Spleen (tissue), 7 donors: ENCODE measurements at regions not wholly inside any gene's neighbourhood (a gene's known extent, or its start where the extent isn't known, plus 50 kb on each side); places are given as distances from the start of the nearest gene placed in this dataset.

Experiments used
- POLR2AphosphoS5 ChIP-seq, 3 donors: sonication (generic); formaldehyde crosslinking; IDR thresholded peaks; one replicate each; pipeline ENCODE4 v1.5.1; 2017; ENCODE audit warnings: antibody characterized with exemption in 3 of 3
- TF ChIP-seq, protein P1 (sequence below), 11 experiments: fragments of 200-600 bp in 7 of 11; fragments of 450-650 bp in 4 of 11; sonication (generic) in 4 of 11; IDR thresholded peaks in 8 of 11; conservative IDR thresholded peaks in 3 of 11; 1 replicate in 7 of 11; 2 replicates in 4 of 11; pipeline versions ENCODE4 v1.4.0 to v1.8.0; 2016 to 2021; ENCODE audit warnings: antibody characterized with exemption in 11 of 11, inconsistent platforms in 4 of 11, mild to moderate bottlenecking in 1 of 11
- donor health status: DM: no; HTN: no; CAD: no; lungs with moderate emphysema.
- donor health status: DM: no; HTN: no; CAD: no.
- donor health status: DM: no; HTN: no; CAD: no.

DNA sequence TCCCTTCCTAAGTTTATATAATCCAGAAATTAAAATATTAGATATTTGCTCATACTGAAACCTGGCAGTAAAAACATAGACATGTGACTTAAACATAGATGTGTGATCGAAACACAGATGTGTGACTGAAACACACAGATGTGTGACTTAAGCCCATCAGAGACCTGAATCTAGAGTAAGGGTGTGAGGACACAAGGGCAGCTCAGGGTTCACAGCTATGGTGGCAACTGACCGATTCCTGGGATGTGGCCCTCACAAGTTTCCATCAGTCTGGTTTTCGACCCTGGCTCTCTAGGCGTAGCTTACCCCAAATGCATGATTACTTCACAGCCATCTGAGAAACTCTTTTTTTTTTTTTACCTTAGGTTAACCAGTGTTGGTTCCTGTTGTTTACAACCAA lies 137.0 kb downstream of the NRN1 start:
- TF ChIP-seq, protein P1, sequence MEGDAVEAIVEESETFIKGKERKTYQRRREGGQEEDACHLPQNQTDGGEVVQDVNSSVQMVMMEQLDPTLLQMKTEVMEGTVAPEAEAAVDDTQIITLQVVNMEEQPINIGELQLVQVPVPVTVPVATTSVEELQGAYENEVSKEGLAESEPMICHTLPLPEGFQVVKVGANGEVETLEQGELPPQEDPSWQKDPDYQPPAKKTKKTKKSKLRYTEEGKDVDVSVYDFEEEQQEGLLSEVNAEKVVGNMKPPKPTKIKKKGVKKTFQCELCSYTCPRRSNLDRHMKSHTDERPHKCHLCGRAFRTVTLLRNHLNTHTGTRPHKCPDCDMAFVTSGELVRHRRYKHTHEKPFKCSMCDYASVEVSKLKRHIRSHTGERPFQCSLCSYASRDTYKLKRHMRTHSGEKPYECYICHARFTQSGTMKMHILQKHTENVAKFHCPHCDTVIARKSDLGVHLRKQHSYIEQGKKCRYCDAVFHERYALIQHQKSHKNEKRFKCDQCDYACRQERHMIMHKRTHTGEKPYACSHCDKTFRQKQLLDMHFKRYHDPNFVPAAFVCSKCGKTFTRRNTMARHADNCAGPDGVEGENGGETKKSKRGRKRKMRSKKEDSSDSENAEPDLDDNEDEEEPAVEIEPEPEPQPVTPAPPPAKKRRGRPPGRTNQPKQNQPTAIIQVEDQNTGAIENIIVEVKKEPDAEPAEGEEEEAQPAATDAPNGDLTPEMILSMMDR (IDR thresholded peaks at IDR 0.05 in 8 of 11, conservative IDR thresholded peaks at IDR 0.05 in 3 of 11) = no peak
- no peak for TF ChIP-seq POLR2AphosphoS5 (IDR thresholded peaks at IDR 0.05)
